ENCODE measurements at regions not wholly inside any gene's neighbourhood (a gene's known extent, or its start where the extent isn't known, plus 50 kb on each side); places are given as distances from the start of the nearest gene placed in this dataset.

GRCh38 chr11:95641495-95641894 is 148.1 kb downstream of the FAM76B start:
- TF ChIP-seq, protein P1, sequence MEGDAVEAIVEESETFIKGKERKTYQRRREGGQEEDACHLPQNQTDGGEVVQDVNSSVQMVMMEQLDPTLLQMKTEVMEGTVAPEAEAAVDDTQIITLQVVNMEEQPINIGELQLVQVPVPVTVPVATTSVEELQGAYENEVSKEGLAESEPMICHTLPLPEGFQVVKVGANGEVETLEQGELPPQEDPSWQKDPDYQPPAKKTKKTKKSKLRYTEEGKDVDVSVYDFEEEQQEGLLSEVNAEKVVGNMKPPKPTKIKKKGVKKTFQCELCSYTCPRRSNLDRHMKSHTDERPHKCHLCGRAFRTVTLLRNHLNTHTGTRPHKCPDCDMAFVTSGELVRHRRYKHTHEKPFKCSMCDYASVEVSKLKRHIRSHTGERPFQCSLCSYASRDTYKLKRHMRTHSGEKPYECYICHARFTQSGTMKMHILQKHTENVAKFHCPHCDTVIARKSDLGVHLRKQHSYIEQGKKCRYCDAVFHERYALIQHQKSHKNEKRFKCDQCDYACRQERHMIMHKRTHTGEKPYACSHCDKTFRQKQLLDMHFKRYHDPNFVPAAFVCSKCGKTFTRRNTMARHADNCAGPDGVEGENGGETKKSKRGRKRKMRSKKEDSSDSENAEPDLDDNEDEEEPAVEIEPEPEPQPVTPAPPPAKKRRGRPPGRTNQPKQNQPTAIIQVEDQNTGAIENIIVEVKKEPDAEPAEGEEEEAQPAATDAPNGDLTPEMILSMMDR (IDR thresholded peaks at IDR 0.05): no peak
- TF ChIP-seq EZH2 (IDR thresholded peaks at IDR 0.05): no peak
